Neuron (in vitro differentiated cells): ENCODE measurements at regions not wholly inside any gene's neighbourhood (a gene's known extent, or its start where the extent isn't known, plus 50 kb on each side); places are given as distances from the start of the nearest gene placed in this dataset.

Experiments used
- H2AFZ ChIP-seq: one replicate; pipeline ENCODE4 v1.6.1; 2013; ENCODE audit warnings: low read depth, mild to moderate bottlenecking, inconsistent platforms, low read length, moderate library complexity
- H3K27me3 ChIP-seq: one replicate; pipeline ENCODE4 v1.6.1; 2013; ENCODE audit warnings: low read length; ENCODE audit not compliant: insufficient read depth
- H3K36me3 ChIP-seq: one replicate; pipeline ENCODE4 v1.6.1; 2013; ENCODE audit warnings: low read length; ENCODE audit not compliant: insufficient read depth
- H3K4me1 ChIP-seq: one replicate; pipeline ENCODE4 v1.6.1; 2013; ENCODE audit warnings: low read length; ENCODE audit not compliant: insufficient read depth
- H3K4me3 ChIP-seq: 2 replicates; pipeline ENCODE4 v1.5.1; 2013; ENCODE audit warnings: mild to moderate bottlenecking, low read length, moderate library complexity
- H3K9me3 ChIP-seq: one replicate; pipeline ENCODE4 v1.6.1; 2013; ENCODE audit warnings: low read length

DNA sequence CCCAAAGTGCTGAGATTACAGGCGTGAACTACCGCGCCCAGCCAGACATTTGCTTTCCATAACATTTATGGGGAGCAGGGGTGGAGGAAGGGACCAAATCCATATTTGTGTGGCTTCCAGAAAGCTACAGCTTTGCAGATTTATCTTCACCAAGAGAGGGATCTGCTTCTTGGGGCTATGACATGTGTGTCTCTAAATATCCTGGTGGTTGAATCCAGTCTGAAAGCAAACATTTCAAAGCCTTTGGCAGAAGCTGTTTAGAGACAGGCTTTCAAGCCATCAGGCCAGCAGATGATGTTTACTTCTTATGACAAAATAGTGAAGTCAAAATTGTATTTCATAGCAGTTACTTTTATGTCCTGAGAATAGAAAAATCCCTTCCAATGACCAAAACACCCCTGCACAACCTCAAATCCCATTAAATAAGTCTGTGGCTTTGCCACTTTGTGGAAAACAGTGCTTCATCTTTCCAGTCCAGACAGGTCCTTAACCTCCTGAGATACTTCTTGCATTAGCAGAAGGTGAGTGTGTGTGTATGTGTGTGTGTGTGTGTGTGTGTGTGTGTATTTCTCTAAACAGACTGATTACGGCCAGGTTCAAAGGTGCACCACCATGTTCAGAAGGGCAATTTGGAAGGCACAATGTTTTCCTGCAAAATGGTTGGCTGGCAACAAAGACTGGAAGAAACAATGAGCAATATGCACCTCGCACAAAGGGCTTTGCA lies 191.4 kb upstream of the LRIG1 start:
- H3K9me3 ChIP-seq: no peaks in the 10 kb centered on the region
- H2AFZ ChIP-seq: no peak overlapping the region
- no peaks in the 10 kb centered on the region for H3K36me3 ChIP-seq
- peaks cover 8% of the 10 kb centered on the region for H3K4me1 ChIP-seq
- H3K4me3 ChIP-seq: no peak overlapping the region
- no peaks in the 10 kb centered on the region for H3K27me3 ChIP-seq

DNA sequence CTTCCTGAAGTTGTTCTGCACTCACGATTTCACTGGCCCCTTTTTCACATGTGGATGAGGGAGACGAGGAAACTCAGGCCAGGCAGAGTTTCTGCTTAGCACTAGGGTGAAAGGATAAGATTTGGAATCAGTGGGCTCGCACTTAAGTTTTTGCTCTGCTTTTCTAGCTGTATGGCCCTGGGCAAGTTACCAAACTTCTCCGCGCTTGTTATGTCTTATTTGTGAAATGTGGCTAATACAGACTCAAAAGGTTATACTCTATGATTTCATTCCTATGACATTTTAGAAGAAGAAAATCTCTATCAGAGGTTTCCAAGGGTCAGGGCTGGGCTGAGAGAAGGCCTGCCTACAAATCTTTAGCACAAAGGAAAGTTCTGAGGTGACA lies 191.9 kb upstream of the LRIG1 start:
- Histone ChIP-seq H3K9me3 (no peaks in the 10 kb centered on the region), H3K36me3 (no peaks in the 10 kb centered on the region), H2AFZ (no peak overlapping the region), H3K4me1 (peaks cover 8% of the 10 kb centered on the region), H3K4me3 (no peak overlapping the region), H3K27me3 (no peaks in the 10 kb centered on the region)

DNA sequence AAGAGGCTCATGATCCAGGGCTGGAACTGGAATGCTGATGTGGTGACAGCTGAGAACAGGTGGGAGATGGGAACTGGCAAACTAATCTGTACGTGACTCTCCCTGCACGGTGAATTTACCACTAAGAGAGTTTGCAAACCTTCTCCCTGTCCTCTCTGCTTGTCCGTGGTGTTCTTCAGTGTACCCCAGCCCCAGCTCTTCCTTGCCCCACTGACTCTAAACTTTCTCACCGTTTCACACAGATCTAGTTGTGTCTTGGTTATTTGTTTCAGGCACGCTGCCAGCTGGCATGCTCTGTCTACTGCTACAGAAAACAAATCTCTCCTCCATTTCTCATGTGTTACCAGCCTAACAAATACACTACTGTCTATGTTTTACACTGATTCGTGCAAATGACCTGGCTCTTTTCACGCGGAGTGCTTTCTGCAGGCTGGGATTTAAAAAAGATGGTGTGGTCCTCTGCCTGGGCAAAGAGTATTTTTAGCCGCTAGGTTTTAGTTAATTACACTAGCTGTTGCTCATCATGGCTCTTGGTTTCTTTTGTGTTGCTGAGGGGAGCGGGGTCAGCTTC lies 192.7 kb upstream of the LRIG1 start:
- no peaks in the 10 kb centered on the region for H3K36me3 ChIP-seq
- H3K4me1 ChIP-seq: peaks cover 8% of the 10 kb centered on the region
- peak overlapping the region; percentile 11 for H2AFZ ChIP-seq
- H3K9me3 ChIP-seq: no peaks in the 10 kb centered on the region
- H3K27me3 ChIP-seq: no peaks in the 10 kb centered on the region
- no peak overlapping the region for H3K4me3 ChIP-seq

DNA sequence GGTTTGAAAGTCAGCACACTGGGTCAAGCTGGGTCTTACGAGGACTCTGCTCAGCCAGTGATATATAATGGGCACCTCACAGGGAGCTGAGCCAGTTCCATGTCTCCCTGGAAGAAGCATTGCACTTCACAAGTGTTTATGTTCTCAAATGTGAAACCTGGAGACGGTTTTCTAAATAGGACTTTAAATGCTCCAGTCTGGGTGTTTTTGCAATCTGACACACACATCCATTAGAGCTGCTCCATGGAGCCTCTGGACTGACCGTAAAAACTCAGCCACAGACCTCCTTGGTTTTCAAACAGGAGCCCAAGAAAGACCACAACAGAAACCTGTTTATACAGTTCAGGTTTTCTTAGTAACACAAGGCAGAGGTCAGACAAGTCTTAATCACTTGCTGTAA lies 201.3 kb upstream of the LRIG1 start:
- H3K9me3 ChIP-seq: no peaks in the 10 kb centered on the region
- no peak overlapping the region for H2AFZ ChIP-seq
- no peaks in the 10 kb centered on the region for H3K36me3 ChIP-seq
- no peaks in the 10 kb centered on the region for H3K4me1 ChIP-seq
- no peak overlapping the region for H3K4me3 ChIP-seq
- no peaks in the 10 kb centered on the region for H3K27me3 ChIP-seq

DNA sequence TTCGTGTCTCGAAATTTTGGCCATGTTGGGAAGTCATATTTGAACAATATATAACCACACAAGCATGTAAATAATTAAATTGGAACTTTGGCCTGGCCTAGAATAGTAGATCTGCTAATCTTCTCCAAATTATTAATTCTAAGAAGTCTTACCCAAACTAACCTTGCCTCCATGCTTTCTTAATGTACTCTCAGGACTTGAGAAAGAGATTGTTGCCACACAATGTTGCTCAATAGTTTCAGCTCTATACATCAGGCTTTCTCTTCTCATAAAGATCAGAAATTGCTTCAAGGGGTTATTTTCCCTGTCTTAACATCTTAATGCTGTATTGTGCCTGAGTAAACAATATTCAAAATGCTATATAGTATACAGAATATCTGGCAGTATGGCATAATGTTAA lies 202.7 kb upstream of the LRIG1 start:
- H3K27me3 ChIP-seq: no peaks in the 10 kb centered on the region
- no peaks in the 10 kb centered on the region for H3K36me3 ChIP-seq
- H3K4me3 ChIP-seq: no peak overlapping the region
- H3K4me1 ChIP-seq: no peaks in the 10 kb centered on the region
- H2AFZ ChIP-seq: no peak overlapping the region
- no peaks in the 10 kb centered on the region for H3K9me3 ChIP-seq

DNA sequence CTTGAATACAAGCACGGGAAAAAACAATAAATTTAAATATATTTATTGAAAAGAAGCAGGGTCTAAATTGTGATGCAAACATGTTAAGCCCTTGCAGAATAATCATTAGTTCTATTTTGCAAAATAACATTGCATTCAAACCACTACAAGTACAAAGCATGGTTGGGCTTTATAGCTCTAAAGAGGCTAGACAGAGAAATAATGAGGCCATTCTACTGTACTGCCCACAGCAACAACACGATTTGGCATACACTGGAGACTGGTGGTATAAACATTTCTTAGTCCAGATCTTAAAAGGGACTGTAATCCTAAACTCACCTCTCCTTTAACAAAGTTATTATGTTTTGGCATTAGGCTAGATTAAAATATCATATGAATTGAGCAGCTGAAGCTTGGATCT lies 204.3 kb upstream of the LRIG1 start:
- Histone ChIP-seq H3K4me1 (no peaks in the 10 kb centered on the region), H3K36me3 (no peaks in the 10 kb centered on the region), H3K4me3 (no peak overlapping the region), H2AFZ (no peak overlapping the region), H3K27me3 (no peaks in the 10 kb centered on the region), H3K9me3 (no peaks in the 10 kb centered on the region)

DNA sequence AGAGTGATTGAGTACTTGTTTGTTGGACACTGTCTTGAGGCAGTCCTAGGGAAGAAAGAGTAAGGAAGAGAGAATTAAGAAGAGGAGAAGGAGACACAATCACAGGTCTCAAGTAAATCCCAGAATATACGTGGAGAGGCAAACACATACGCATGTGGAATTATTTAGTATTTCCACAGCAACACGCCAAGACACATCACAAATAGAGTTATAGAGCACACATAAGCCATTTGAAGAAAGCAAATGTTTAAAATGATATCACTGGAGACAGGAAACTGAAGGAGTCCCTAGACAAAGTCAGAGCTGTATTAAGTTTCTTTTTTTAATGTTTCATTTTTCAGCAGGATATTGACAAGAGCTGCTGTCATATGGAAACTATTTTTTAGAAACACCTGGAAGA lies 206.1 kb upstream of the LRIG1 start:
- no peaks in the 10 kb centered on the region for H3K4me1 ChIP-seq
- no peaks in the 10 kb centered on the region for H3K9me3 ChIP-seq
- no peak overlapping the region for H2AFZ ChIP-seq

DNA sequence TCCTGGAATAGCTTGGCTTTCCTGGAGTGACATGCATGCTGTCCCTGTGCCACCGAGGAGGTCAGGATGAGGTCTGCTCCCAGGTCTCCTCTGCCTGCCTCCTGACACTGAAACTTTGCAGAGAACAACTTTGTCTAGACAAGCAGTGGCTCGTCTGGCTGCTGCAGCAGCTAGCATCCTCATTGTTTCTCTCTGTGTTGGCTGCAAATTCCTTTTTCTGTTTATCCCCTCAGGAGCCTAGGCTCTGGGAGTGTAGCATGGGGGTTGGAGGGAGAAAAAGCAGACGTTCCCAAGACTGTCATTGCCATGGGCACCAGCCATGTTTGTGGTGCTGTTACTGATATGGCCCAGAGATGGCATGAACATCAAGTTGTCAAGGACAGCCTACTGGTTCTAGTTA lies 208.7 kb upstream of the LRIG1 start:
- Histone ChIP-seq H3K9me3 (no peaks in the 10 kb centered on the region), H3K4me3 (no peak overlapping the region), H3K36me3 (no peaks in the 10 kb centered on the region), H2AFZ (no peak overlapping the region), H3K4me1 (no peaks in the 10 kb centered on the region), H3K27me3 (no peaks in the 10 kb centered on the region)

More for the DNA sequence above, 206.1 kb upstream of the LRIG1 start:
- Histone ChIP-seq H3K4me3 (no peak overlapping the region), H3K36me3 (no peaks in the 10 kb centered on the region), H3K27me3 (no peaks in the 10 kb centered on the region)

DNA sequence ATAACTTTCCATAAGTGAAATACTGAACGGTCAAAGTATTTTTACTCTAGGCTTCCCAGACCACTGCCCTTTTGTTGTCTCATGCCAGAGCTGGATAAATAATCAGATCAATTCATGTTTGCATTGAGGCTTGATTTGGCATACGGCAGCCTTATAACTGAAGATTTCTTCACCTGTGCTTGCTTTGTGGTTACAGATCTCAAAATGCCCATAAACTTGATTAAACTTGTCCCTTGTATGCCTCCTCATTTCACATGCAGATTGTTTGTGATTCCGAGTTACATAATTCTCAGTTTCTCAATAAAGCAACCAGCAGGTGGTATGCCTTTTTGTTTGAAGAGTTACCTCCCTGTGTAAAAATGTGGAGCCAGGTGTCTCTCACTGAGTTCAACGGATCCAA lies 211.4 kb upstream of the LRIG1 start:
- Histone ChIP-seq H2AFZ (no peak overlapping the region), H3K36me3 (no peaks in the 10 kb centered on the region), H3K4me1 (no peaks in the 10 kb centered on the region), H3K27me3 (no peaks in the 10 kb centered on the region), H3K4me3 (no peak overlapping the region), H3K9me3 (no peaks in the 10 kb centered on the region)

DNA sequence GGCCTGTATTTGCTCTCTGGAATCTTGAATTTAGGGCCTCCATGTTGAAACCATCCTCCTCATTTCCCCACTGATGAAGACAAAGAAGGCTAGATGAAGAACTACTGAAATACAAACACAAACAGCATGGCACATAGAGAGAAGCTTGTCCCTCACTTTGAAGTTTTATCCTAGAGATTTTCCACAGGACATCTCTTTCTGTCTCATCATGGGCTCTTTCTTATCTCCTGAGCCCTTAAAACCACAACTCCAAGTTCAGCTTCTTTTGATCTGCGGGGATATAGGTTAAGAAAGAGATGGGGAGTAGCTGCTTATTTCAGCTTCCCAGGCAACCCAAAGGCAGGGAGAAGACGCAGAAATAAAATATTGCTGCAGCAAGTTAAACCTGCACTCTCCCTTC lies 213.1 kb upstream of the LRIG1 start:
- Histone ChIP-seq H3K27me3 (no peaks in the 10 kb centered on the region), H3K4me1 (no peaks in the 10 kb centered on the region), H3K9me3 (no peaks in the 10 kb centered on the region), H3K36me3 (no peaks in the 10 kb centered on the region), H2AFZ (no peak overlapping the region), H3K4me3 (no peak overlapping the region)

DNA sequence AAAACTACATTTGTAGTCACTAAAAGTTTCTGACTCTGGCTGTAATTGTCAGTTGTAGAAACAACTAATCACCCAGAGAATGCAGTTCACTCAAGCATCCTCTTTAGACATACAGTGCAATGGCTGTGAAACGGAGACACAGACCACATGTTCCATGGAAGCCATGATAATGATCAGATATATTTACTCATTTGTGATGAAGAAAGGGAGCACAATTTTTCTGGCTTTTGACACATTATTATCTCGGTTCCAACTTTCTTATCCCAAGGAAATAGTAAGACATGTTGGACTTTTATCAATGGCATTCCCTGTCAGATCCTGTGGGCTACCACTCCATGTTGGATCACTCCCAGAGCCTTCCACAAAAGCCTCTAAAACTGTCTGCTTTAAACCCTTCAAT lies 215.0 kb upstream of the LRIG1 start:
- Histone ChIP-seq H3K36me3 (no peaks in the 10 kb centered on the region), H3K4me3 (no peak overlapping the region), H3K4me1 (peaks cover 4% of the 10 kb centered on the region), H3K9me3 (no peaks in the 10 kb centered on the region), H2AFZ (no peak overlapping the region), H3K27me3 (no peaks in the 10 kb centered on the region)

DNA sequence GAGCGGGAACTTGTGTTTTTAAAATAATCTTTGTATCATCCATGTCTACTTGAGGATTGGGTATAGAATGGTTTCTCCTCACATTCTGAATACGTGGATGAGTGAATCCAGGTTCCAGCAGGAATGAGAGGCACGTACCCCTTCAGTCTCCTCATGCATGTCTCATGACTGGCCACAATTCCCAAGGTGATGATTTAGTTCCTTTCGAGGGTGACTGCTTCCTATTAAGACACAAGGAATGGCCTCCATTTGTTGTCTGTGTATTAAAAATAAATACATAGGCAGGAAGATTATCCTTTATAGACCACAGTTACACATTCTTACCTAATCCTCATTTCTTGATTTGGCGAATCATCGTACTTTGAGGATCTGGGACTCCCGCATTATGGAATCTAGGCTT lies 217.0 kb upstream of the LRIG1 start:
- Histone ChIP-seq H3K9me3 (no peaks in the 10 kb centered on the region), H2AFZ (no peak overlapping the region), H3K36me3 (no peaks in the 10 kb centered on the region), H3K4me1 (peaks cover 11% of the 10 kb centered on the region), H3K27me3 (no peaks in the 10 kb centered on the region), H3K4me3 (no peak overlapping the region)

DNA sequence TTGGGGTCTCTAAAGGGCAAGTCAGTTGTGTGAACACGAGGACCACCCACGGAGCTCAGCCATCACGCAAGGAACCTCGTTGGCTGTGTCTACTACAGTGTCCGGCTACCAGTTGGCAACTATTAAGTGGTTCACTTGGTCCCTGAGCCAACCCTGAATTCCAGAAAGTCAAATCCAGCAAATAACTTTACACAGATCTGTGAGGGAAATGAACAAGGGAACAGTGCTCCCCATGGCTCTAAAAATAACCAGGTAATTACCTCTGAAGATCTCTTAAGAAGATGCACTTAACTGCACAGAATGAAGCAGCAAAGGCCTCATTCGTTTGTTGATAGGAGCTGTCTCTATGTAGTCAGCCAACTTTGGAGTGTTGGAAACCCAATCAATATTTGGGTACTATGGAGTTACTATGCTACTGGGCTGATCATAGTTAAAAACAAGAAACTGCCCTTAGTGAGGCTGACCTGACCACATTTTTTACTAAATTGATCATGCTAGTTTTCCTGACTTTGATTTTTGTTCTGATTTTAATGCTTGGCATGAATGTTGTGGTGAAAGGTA lies 219.1 kb upstream of the LRIG1 start:
- H3K9me3 ChIP-seq: no peaks in the 10 kb centered on the region
- no peaks in the 10 kb centered on the region for H3K27me3 ChIP-seq
- H3K4me3 ChIP-seq: no peak overlapping the region
- H3K4me1 ChIP-seq: peaks cover 13% of the 10 kb centered on the region
- H2AFZ ChIP-seq: no peak overlapping the region
- no peaks in the 10 kb centered on the region for H3K36me3 ChIP-seq

DNA sequence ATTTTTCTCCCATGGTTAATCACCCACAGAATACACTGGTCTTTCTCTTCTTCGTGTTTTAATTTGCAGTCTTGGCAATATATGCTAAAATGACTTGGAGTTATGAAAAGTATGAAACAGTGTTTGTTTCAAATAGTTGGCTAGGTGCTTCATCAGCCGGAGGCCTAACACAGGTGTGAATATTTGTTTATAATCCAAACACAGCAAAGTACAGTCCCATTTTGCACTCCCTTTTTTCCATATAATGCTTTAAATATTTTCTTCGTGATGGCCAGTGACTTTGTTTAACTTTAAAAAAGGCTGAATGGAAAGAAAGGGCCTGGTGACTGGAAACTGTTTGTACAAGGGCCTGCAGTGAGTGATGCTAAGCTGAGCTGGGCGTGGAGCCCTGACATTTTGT lies 219.7 kb upstream of the LRIG1 start:
- Histone ChIP-seq H3K27me3 (no peaks in the 10 kb centered on the region), H3K9me3 (no peaks in the 10 kb centered on the region), H3K36me3 (no peaks in the 10 kb centered on the region), H2AFZ (no peak overlapping the region), H3K4me1 (peaks cover 13% of the 10 kb centered on the region), H3K4me3 (no peak overlapping the region)
